Forelimb muscle (tissue), 1 donor: ENCODE measurements at regions not wholly inside any gene's neighbourhood (a gene's known extent, or its start where the extent isn't known, plus 50 kb on each side); places are given as distances from the start of the nearest gene placed in this dataset.
"Not testable (repeated sequence)": the region's sequence is repeated elsewhere in the genome, so short reads cannot be mapped to it uniquely, and the experiment has no call there.

Source experiments
- DNase-seq: peaks from one replicate; pipeline ENCODE4 v3.0.0-alpha.2; 2013; ENCODE audit warnings: low read depth

- no peak for DNase-seq
Measured at GRCh38 chr1:243996223-243996622, 54.9 kb upstream of the ZBTB18 start.

- DNase-seq, result no peak
Measured at GRCh38 chr1:243991650-243992049, 59.4 kb upstream of the ZBTB18 start.

- DNase-seq, result no peak
Measured at GRCh38 chr1:243984788-243985187, 66.3 kb upstream of the ZBTB18 start.

- no peak for DNase-seq
Measured at GRCh38 chr1:243982447-243983018, 68.5 kb upstream of the ZBTB18 start.

- DNase-seq, result no peak
Measured at GRCh38 chr1:243980471-243980870, 70.6 kb upstream of the ZBTB18 start.

GRCh38 chr1:243980071-243980470 lies 71.0 kb upstream of the ZBTB18 start:
- no peak for DNase-seq

- no peak for DNase-seq
Measured at GRCh38 chr1:243979396-243979795, 71.7 kb upstream of the ZBTB18 start.

- DNase-seq, result no peak
Measured at GRCh38 chr1:243977094-243977493, 74.0 kb upstream of the ZBTB18 start.

GRCh38 chr1:243974451-243975292 lies 76.4 kb upstream of the ZBTB18 start:
- peak; percentile 6 for DNase-seq

GRCh38 chr1:243973169-243973568 lies 77.9 kb upstream of the ZBTB18 start:
- no peak for DNase-seq

GRCh38 chr1:243970077-243970476 lies 81.0 kb upstream of the ZBTB18 start:
- no peak for DNase-seq

GRCh38 chr1:243968413-243968812 lies 82.7 kb upstream of the ZBTB18 start:
- DNase-seq, result no peak

GRCh38 chr1:243964915-243965314 lies 86.2 kb upstream of the ZBTB18 start:
- DNase-seq, result no peak

- DNase-seq, result no peak
Measured at GRCh38 chr1:243963571-243963970, 87.5 kb upstream of the ZBTB18 start.

GRCh38 chr1:243962541-243962940 lies 88.5 kb upstream of the ZBTB18 start:
- no peak for DNase-seq

GRCh38 chr1:243959998-243960397 lies 91.1 kb upstream of the ZBTB18 start:
- DNase-seq, result no peak

GRCh38 chr1:243957141-243957540 lies 93.9 kb upstream of the ZBTB18 start:
- DNase-seq, result no peak

GRCh38 chr1:243956450-243956849 lies 94.6 kb upstream of the ZBTB18 start:
- DNase-seq, result no peak

- DNase-seq, result not testable (repeated sequence)
Measured at GRCh38 chr1:243951207-243951606, 99.9 kb upstream of the ZBTB18 start.

GRCh38 chr1:243950166-243950565 lies 100.1 kb upstream of the AKT3 start:
- DNase-seq, result no peak

- DNase-seq, result no peak
Measured at GRCh38 chr1:243946946-243947345, 96.9 kb upstream of the AKT3 start.

GRCh38 chr1:243946253-243946652 lies 96.2 kb upstream of the AKT3 start:
- no peak for DNase-seq

- no peak for DNase-seq
Measured at GRCh38 chr1:243945727-243946126, 95.7 kb upstream of the AKT3 start.
